ENCODE measurements at regions not wholly inside any gene's neighbourhood (a gene's known extent, or its start where the extent isn't known, plus 50 kb on each side); places are given as distances from the start of the nearest gene placed in this dataset.

GRCh38 chr2:217393585-217394032 lies 533.7 kb upstream of the TNP1 start:
- H3K79me2 ChIP-seq (ENCODE audit: low read length) = no peaks in the 10 kb centered on the region
- no peaks in the 10 kb centered on the region for H3K9me2 ChIP-seq (replicated peaks; ENCODE audit: insufficient read depth, low read length)
- H3K27me3 ChIP-seq (ENCODE audit: low read length) = no peaks in the 10 kb centered on the region
- H3K27ac ChIP-seq (ENCODE audit: low read length) = no peak overlapping the region
- H3K9ac ChIP-seq (ENCODE audit: low read length) = no peak overlapping the region
- H3K9me3 ChIP-seq (ENCODE audit: low read length) = no peaks in the 10 kb centered on the region
- no peak overlapping the region for H3K4me2 ChIP-seq (ENCODE audit: low read depth, low read length, poor library complexity, severe bottlenecking)
- peaks cover 12% of the 10 kb centered on the region for H3K4me1 ChIP-seq (ENCODE audit: low read length)
- H3K36me3 ChIP-seq (ENCODE audit: insufficient read depth, low read length) = no peaks in the 10 kb centered on the region
- no peak for DNase-seq
- H3K4me3 ChIP-seq (ENCODE audit: low read length) = no peak overlapping the region
- no peak overlapping the region for H2AFZ ChIP-seq (ENCODE audit: low read length)
- H4K20me1 ChIP-seq (ENCODE audit: insufficient read depth, low read depth, low read length) = no peaks in the 10 kb centered on the region

DNA sequence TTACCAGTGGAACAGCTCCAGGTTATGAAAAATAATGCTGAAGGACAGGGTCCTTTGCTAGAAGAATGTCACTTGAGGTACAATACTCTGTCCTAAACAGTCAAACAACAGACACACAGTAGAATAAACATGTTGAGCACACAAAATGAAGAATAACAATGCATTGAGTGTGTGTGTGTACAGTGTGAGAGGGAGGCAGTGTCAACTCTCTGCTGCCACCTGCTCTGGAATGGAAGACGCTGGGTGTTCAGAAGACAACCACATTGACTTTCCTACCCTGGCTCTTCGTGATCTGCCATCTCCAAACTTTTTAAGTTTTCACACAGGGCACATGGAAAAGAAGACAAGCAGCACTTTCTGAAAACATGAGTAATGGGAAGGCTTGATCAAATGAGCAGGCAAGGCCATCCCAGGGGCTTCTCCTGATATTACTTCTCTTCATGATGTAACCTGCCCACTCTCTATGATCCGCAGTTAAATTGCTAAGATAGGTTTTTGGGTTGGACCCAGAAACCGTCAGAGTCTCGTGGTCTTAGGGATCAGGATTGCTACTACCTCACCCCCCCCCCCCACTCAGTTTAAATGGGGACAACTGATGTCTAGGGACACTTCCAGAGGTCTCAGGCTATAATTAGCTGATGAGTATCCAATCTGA lies 533.2 kb upstream of the TNP1 start:
- H3K9me3 ChIP-seq (ENCODE audit: low read length) = no peaks in the 10 kb centered on the region

GRCh38 chr2:217387776-217388387 lies 528.0 kb upstream of the TNP1 start:
- Histone ChIP-seq H3K4me3 (ENCODE audit: low read length) (no peak overlapping the region), H3K9me2 (replicated peaks; ENCODE audit: insufficient read depth, low read length) (no peaks in the 10 kb centered on the region), H3K36me3 (ENCODE audit: insufficient read depth, low read length) (no peaks in the 10 kb centered on the region), H3K4me2 (ENCODE audit: low read depth, low read length, poor library complexity, severe bottlenecking) (no peak overlapping the region), H3K9me3 (ENCODE audit: low read length) (no peaks in the 10 kb centered on the region), H2AFZ (ENCODE audit: low read length) (no peak overlapping the region), H3K79me2 (ENCODE audit: low read length) (no peaks in the 10 kb centered on the region), H3K27me3 (ENCODE audit: low read length) (no peaks in the 10 kb centered on the region), H4K20me1 (ENCODE audit: insufficient read depth, low read depth, low read length) (no peaks in the 10 kb centered on the region), H3K9ac (ENCODE audit: low read length) (no peak overlapping the region), H3K4me1 (ENCODE audit: low read length) (no peaks in the 10 kb centered on the region), H3K27ac (ENCODE audit: low read length) (no peak overlapping the region)
- no peak for DNase-seq

More for the DNA sequence above, 533.2 kb upstream of the TNP1 start:
- Histone ChIP-seq H3K9me2 (replicated peaks; ENCODE audit: insufficient read depth, low read length) (no peaks in the 10 kb centered on the region), H3K4me1 (ENCODE audit: low read length) (peaks cover 8% of the 10 kb centered on the region), H4K20me1 (ENCODE audit: insufficient read depth, low read depth, low read length) (no peaks in the 10 kb centered on the region), H3K27me3 (ENCODE audit: low read length) (no peaks in the 10 kb centered on the region), H3K4me2 (ENCODE audit: low read depth, low read length, poor library complexity, severe bottlenecking) (no peak overlapping the region), H3K36me3 (ENCODE audit: insufficient read depth, low read length) (no peaks in the 10 kb centered on the region), H2AFZ (ENCODE audit: low read length) (no peak overlapping the region), H3K27ac (ENCODE audit: low read length) (no peak overlapping the region), H3K9ac (ENCODE audit: low read length) (no peak overlapping the region), H3K79me2 (ENCODE audit: low read length) (no peaks in the 10 kb centered on the region), H3K4me3 (ENCODE audit: low read length) (no peak overlapping the region)
- DNase-seq = no peak

GRCh38 chr2:217386041-217386440 lies 526.2 kb upstream of the TNP1 start:
- Histone ChIP-seq H3K9me3 (ENCODE audit: low read length) (no peaks in the 10 kb centered on the region), H4K20me1 (ENCODE audit: insufficient read depth, low read depth, low read length) (no peaks in the 10 kb centered on the region), H3K9me2 (replicated peaks; ENCODE audit: insufficient read depth, low read length) (no peaks in the 10 kb centered on the region), H3K9ac (ENCODE audit: low read length) (no peak overlapping the region), H3K4me2 (ENCODE audit: low read depth, low read length, poor library complexity, severe bottlenecking) (no peak overlapping the region), H3K4me1 (ENCODE audit: low read length) (no peaks in the 10 kb centered on the region), H2AFZ (ENCODE audit: low read length) (no peak overlapping the region), H3K79me2 (ENCODE audit: low read length) (no peaks in the 10 kb centered on the region), H3K27ac (ENCODE audit: low read length) (no peak overlapping the region), H3K4me3 (ENCODE audit: low read length) (no peak overlapping the region), H3K36me3 (ENCODE audit: insufficient read depth, low read length) (no peaks in the 10 kb centered on the region), H3K27me3 (ENCODE audit: low read length) (no peaks in the 10 kb centered on the region)
- DNase-seq = no peak

DNA sequence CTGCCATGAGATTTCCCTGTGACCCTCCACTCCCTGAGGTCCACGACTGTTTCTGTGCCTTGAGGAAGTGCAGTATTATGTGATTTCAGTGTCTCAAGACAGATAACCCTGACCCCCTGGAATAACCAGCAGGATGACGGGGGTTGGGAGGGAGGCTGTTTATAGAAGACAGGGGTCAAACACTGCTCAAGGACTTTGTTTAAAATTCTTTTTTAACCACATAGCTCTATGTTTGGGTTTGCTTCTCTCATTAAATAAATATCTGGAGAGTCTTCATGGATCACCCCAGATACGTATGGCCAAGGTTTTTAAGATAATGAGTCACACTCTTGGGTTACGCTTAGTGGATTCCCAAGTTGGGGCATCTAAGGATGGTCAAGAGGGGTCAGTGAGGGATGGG lies 523.8 kb upstream of the TNP1 start:
- Histone ChIP-seq H3K4me1 (ENCODE audit: low read length) (no peaks in the 10 kb centered on the region), H3K4me2 (ENCODE audit: low read depth, low read length, poor library complexity, severe bottlenecking) (no peak overlapping the region), H3K36me3 (ENCODE audit: insufficient read depth, low read length) (no peaks in the 10 kb centered on the region), H4K20me1 (ENCODE audit: insufficient read depth, low read depth, low read length) (no peaks in the 10 kb centered on the region), H3K9ac (ENCODE audit: low read length) (no peak overlapping the region), H2AFZ (ENCODE audit: low read length) (no peak overlapping the region), H3K4me3 (ENCODE audit: low read length) (no peak overlapping the region), H3K27ac (ENCODE audit: low read length) (no peak overlapping the region), H3K9me3 (ENCODE audit: low read length) (no peaks in the 10 kb centered on the region), H3K9me2 (replicated peaks; ENCODE audit: insufficient read depth, low read length) (no peaks in the 10 kb centered on the region), H3K27me3 (ENCODE audit: low read length) (no peaks in the 10 kb centered on the region), H3K79me2 (ENCODE audit: low read length) (no peaks in the 10 kb centered on the region)
- DNase-seq = no peak

DNA sequence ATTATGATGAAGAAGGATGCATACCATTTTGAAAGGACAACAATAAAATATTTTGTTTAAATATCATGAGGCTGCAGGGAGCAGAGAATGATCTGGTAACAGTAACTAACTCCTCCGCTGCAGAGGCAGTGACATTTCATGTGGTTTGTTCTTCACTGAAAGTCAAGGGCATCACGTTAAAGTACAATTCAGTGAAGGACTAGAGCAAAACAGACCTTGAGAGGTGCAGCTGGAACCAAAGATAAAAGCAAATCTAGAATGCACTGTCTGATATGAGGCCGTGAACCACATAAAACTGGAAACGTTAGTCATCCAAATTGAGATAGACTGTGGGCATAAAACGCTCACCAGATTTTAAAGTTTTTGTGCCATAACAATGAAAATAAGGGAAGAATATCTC lies 522.9 kb upstream of the TNP1 start:
- Histone ChIP-seq H3K27ac (ENCODE audit: low read length) (no peak overlapping the region), H3K36me3 (ENCODE audit: insufficient read depth, low read length) (no peaks in the 10 kb centered on the region), H3K27me3 (ENCODE audit: low read length) (no peaks in the 10 kb centered on the region), H3K4me1 (ENCODE audit: low read length) (no peaks in the 10 kb centered on the region), H3K9me2 (replicated peaks; ENCODE audit: insufficient read depth, low read length) (no peaks in the 10 kb centered on the region), H2AFZ (ENCODE audit: low read length) (no peak overlapping the region), H4K20me1 (ENCODE audit: insufficient read depth, low read depth, low read length) (no peaks in the 10 kb centered on the region), H3K9ac (ENCODE audit: low read length) (no peak overlapping the region), H3K79me2 (ENCODE audit: low read length) (no peaks in the 10 kb centered on the region), H3K4me3 (ENCODE audit: low read length) (no peak overlapping the region), H3K4me2 (ENCODE audit: low read depth, low read length, poor library complexity, severe bottlenecking) (no peak overlapping the region), H3K9me3 (ENCODE audit: low read length) (no peaks in the 10 kb centered on the region)
- no peak for DNase-seq

GRCh38 chr2:217379807-217380206 lies 519.9 kb upstream of the TNP1 start:
- Histone ChIP-seq H3K4me2 (ENCODE audit: low read depth, low read length, poor library complexity, severe bottlenecking) (no peak overlapping the region), H3K4me1 (ENCODE audit: low read length) (no peaks in the 10 kb centered on the region), H3K9ac (ENCODE audit: low read length) (no peak overlapping the region), H3K9me2 (replicated peaks; ENCODE audit: insufficient read depth, low read length) (no peaks in the 10 kb centered on the region), H4K20me1 (ENCODE audit: insufficient read depth, low read depth, low read length) (no peaks in the 10 kb centered on the region), H2AFZ (ENCODE audit: low read length) (no peak overlapping the region), H3K4me3 (ENCODE audit: low read length) (no peak overlapping the region), H3K79me2 (ENCODE audit: low read length) (no peaks in the 10 kb centered on the region), H3K27me3 (ENCODE audit: low read length) (no peaks in the 10 kb centered on the region), H3K9me3 (ENCODE audit: low read length) (no peaks in the 10 kb centered on the region), H3K36me3 (ENCODE audit: insufficient read depth, low read length) (no peaks in the 10 kb centered on the region), H3K27ac (ENCODE audit: low read length) (no peak overlapping the region)
- no peak for DNase-seq

GRCh38 chr2:217372794-217373193 lies 512.9 kb upstream of the TNP1 start:
- Histone ChIP-seq H3K27ac (ENCODE audit: low read length) (no peak overlapping the region), H3K36me3 (ENCODE audit: insufficient read depth, low read length) (no peaks in the 10 kb centered on the region), H3K4me3 (ENCODE audit: low read length) (no peak overlapping the region), H3K9me2 (replicated peaks; ENCODE audit: insufficient read depth, low read length) (no peaks in the 10 kb centered on the region), H3K79me2 (ENCODE audit: low read length) (no peaks in the 10 kb centered on the region), H3K4me1 (ENCODE audit: low read length) (no peaks in the 10 kb centered on the region), H4K20me1 (ENCODE audit: insufficient read depth, low read depth, low read length) (no peaks in the 10 kb centered on the region), H2AFZ (ENCODE audit: low read length) (no peak overlapping the region), H3K4me2 (ENCODE audit: low read depth, low read length, poor library complexity, severe bottlenecking) (no peak overlapping the region), H3K27me3 (ENCODE audit: low read length) (no peaks in the 10 kb centered on the region), H3K9me3 (ENCODE audit: low read length) (no peaks in the 10 kb centered on the region), H3K9ac (ENCODE audit: low read length) (no peak overlapping the region)
- DNase-seq = no peak
